ENCODE measurements at regions not wholly inside any gene's neighbourhood (a gene's known extent, or its start where the extent isn't known, plus 50 kb on each side); places are given as distances from the start of the nearest gene placed in this dataset.

- TF ChIP-seq, protein P1, sequence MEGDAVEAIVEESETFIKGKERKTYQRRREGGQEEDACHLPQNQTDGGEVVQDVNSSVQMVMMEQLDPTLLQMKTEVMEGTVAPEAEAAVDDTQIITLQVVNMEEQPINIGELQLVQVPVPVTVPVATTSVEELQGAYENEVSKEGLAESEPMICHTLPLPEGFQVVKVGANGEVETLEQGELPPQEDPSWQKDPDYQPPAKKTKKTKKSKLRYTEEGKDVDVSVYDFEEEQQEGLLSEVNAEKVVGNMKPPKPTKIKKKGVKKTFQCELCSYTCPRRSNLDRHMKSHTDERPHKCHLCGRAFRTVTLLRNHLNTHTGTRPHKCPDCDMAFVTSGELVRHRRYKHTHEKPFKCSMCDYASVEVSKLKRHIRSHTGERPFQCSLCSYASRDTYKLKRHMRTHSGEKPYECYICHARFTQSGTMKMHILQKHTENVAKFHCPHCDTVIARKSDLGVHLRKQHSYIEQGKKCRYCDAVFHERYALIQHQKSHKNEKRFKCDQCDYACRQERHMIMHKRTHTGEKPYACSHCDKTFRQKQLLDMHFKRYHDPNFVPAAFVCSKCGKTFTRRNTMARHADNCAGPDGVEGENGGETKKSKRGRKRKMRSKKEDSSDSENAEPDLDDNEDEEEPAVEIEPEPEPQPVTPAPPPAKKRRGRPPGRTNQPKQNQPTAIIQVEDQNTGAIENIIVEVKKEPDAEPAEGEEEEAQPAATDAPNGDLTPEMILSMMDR (IDR thresholded peaks at IDR 0.05; ENCODE audit: low read depth, low read length, poor library complexity, severe bottlenecking), result no peak
- no peak for TF ChIP-seq EZH2phosphoT487 (IDR thresholded peaks at IDR 0.05; ENCODE audit: borderline replicate concordance, low read length)
Measured at GRCh38 chr4:137427411-137427810, 104.9 kb downstream of the PCDH18 start.
